Left lobe of liver (tissue), 2 donors: ENCODE measurements at regions not wholly inside any gene's neighbourhood (a gene's known extent, or its start where the extent isn't known, plus 50 kb on each side); places are given as distances from the start of the nearest gene placed in this dataset.

Source experiments
- ATAC-seq: fragments of 200-7000 bp; cut with Tn5 transposase; one replicate; pipeline ENCODE4 v1.9.1; 2020; ENCODE audit warnings: mild to moderate bottlenecking, moderate library complexity
- DNase-seq: peaks from one replicate; pipeline ENCODE4 v3.0.0-alpha.2; 2020; ENCODE audit warnings: low spot score
- donor health status: DM: no; HTN: no; CAD: no; lungs with moderate emphysema.
- donor health status: DM: no; HTN: yes; CAD: no.

GRCh38 chr1:239538239-239538988 is 152.0 kb downstream of the CHRM3 start:
- DNase-seq (no peak), ATAC-seq (no peak)

GRCh38 chr1:239539051-239539450 is 152.7 kb downstream of the CHRM3 start:
- ATAC-seq, result no peak
- DNase-seq, result no peak

GRCh38 chr1:239539812-239540211 is 153.4 kb downstream of the CHRM3 start:
- ATAC-seq (no peak), DNase-seq (no peak)

GRCh38 chr1:239543873-239544272 is 157.5 kb downstream of the CHRM3 start:
- no peak for DNase-seq
- ATAC-seq, result no peak

GRCh38 chr1:239545466-239545865 is 159.1 kb downstream of the CHRM3 start:
- ATAC-seq (no peak), DNase-seq (no peak)

GRCh38 chr1:239547987-239548386 is 161.6 kb downstream of the CHRM3 start:
- ATAC-seq (no peak), DNase-seq (no peak)

- no peak for ATAC-seq
- DNase-seq, result no peak
These were observed 163.8 kb downstream of the CHRM3 start for GRCh38 chr1:239550178-239550577.

- no peak for ATAC-seq
These were observed 169.0 kb downstream of the CHRM3 start for GRCh38 chr1:239555350-239555749.

GRCh38 chr1:239558559-239558958 is 172.2 kb downstream of the CHRM3 start:
- DNase-seq (no peak), ATAC-seq (no peak)

More at GRCh38 chr1:239555350-239555749, 169.0 kb downstream of the CHRM3 start:
- DNase-seq, result no peak

- DNase-seq (no peak), ATAC-seq (no peak)
These were observed 172.6 kb downstream of the CHRM3 start for GRCh38 chr1:239558991-239559390.

- ATAC-seq (no peak), DNase-seq (no peak)
These were observed 174.6 kb downstream of the CHRM3 start for GRCh38 chr1:239560921-239561320.

GRCh38 chr1:239562095-239562494 is 175.7 kb downstream of the CHRM3 start:
- DNase-seq, result no peak
- ATAC-seq, result no peak

GRCh38 chr1:239563681-239564080 is 177.3 kb downstream of the CHRM3 start:
- no peak for ATAC-seq

GRCh38 chr1:239566074-239566473 is 179.7 kb downstream of the CHRM3 start:
- no peak for DNase-seq

More at GRCh38 chr1:239563681-239564080, 177.3 kb downstream of the CHRM3 start:
- DNase-seq, result no peak

GRCh38 chr1:239570878-239571277 is 184.5 kb downstream of the CHRM3 start:
- DNase-seq (no peak), ATAC-seq (no peak)

More at GRCh38 chr1:239566074-239566473, 179.7 kb downstream of the CHRM3 start:
- ATAC-seq, result no peak

- ATAC-seq (no peak), DNase-seq (no peak)
These were observed 185.8 kb downstream of the CHRM3 start for GRCh38 chr1:239572183-239572582.

- DNase-seq (no peak), ATAC-seq (no peak)
These were observed 187.7 kb downstream of the CHRM3 start for GRCh38 chr1:239574112-239574511.

- ATAC-seq, result no peak
These were observed 188.7 kb downstream of the CHRM3 start for GRCh38 chr1:239575113-239575512.

GRCh38 chr1:239583536-239583935 is 197.2 kb downstream of the CHRM3 start:
- DNase-seq, result no peak
- no peak for ATAC-seq

More at GRCh38 chr1:239575113-239575512, 188.7 kb downstream of the CHRM3 start:
- DNase-seq, result no peak

GRCh38 chr1:239586128-239586527 is 199.8 kb downstream of the CHRM3 start:
- DNase-seq, result no peak

GRCh38 chr1:239587066-239587465 is 200.7 kb downstream of the CHRM3 start:
- no peak for ATAC-seq
- DNase-seq, result no peak

More at GRCh38 chr1:239586128-239586527, 199.8 kb downstream of the CHRM3 start:
- ATAC-seq, result no peak

GRCh38 chr1:239587574-239588369 is 201.4 kb downstream of the CHRM3 start:
- DNase-seq (no peak), ATAC-seq (no peak)
